ENCODE measurements at regions not wholly inside any gene's neighbourhood (a gene's known extent, or its start where the extent isn't known, plus 50 kb on each side); places are given as distances from the start of the nearest gene placed in this dataset.

- no peak for DNase-seq
These were observed 457.9 kb upstream of the CCL2 start for GRCh38 chr17:33797181-33797580.

- DNase-seq = no peak
These were observed 456.8 kb upstream of the CCL2 start for GRCh38 chr17:33798308-33798707.

GRCh38 chr17:33802349-33803198, 452.5 kb upstream of the CCL2 start:
- no peak for DNase-seq

GRCh38 chr17:33803199-33803685, 451.8 kb upstream of the CCL2 start:
- no peak for DNase-seq

DNA sequence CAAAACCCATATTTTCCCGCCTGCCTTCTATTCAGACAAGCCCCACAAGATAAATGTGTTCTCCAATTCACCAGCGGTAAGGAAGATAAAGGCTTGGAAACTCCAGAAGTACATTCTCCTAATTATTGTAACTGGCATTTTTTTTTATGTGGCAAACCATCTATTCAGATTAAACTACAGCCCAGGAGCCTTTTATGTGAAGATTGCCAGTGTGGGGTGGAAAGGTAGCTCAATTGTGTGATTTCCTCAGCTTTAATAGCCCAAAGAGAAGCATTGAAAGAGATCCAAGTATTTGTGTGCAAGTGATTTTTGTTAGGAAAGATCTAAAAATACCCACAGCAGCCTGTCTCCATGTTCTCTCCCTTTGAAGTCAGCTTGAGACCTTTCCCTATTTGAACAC, 451.4 kb upstream of the CCL2 start:
- DNase-seq = no peak

- no peak for DNase-seq
These were observed 450.7 kb upstream of the CCL2 start for GRCh38 chr17:33804401-33804800.

DNA sequence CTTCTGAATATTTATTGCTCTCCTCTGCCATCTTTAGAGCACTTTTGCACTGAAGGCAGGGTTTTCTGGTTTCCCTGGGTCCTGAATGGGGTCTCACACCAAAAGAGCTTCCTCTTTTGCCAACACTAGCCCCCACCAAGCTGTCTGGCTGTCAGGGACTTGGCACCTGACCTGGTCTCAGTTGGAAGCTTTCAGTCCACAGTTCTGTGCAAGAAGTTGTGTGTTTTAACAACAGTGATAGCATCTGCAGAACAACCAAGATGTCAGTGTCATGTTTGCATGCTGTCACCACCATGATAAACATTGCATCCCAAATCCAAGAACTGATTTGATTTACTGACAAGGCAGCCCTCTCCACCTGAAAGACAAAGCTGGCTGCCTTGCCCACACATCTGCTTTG, 448.5 kb upstream of the CCL2 start:
- DNase-seq = no peak

GRCh38 chr17:33809748-33810147, 445.3 kb upstream of the CCL2 start:
- DNase-seq = no peak

GRCh38 chr17:33811004-33811760, 443.9 kb upstream of the CCL2 start:
- no peak for DNase-seq

- DNase-seq = no peak
These were observed 443.0 kb upstream of the CCL2 start for GRCh38 chr17:33811984-33812577.

GRCh38 chr17:33814852-33815251, 440.2 kb upstream of the CCL2 start:
- no peak for DNase-seq

DNA sequence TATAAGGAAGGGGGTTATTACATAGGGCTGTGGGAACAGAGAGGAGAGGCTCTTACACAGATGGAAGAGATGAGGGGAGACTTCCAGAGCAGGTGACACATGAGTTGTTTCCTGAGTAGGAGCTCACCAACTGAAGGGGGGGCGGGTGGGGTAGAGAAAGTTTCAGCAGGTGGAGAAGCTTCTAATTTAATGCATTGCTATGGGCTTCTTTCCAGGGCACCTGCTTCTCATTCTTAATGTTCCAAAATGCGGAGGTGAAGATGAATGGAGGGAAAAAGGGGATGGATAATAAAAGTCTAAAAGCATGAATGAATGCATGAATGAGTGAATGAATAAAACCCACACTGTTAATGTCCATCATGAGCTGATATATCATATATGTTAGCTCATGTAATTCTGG, 439.0 kb upstream of the CCL2 start:
- DNase-seq = no peak

DNA sequence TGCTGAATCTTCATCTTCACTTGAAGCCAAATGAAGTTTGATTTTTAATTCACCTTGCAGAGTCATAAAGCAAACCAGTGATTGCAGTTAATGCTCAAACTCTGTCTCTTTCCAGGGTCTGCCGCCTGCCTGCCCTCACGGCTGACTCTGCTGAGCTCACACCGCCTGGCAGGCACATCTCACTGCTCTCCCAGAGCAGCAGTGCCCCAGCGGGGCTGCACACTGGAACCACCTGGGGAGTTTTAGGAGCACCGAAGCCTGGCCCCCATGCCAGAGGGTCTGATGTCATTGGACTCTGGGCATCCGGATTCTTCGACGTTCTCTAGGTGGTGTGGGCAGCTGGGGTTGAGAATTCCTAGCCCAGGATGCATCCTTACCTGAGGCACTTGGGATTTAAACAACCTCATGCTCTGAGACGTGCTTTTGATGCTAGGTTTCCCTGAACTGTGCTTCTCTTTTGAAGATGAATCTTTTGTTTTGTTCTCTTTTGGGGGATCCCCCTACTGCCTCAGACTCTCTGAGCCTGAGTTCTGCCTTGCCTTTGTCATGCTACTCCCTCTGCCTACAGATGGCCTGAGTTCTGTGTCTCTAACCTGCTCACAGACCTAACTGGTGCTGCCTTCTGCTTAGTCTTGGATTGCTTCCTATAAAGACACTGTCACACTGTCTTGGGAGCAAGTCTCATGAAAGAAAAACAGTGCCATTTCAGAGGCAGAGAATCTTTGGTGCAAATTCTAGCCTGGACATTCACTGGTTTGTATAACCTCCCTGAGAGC, 438.1 kb upstream of the CCL2 start:
- DNase-seq = no peak

- no peak for DNase-seq
These were observed 435.5 kb upstream of the CCL2 start for GRCh38 chr17:33819539-33819938.

GRCh38 chr17:33832262-33832661, 422.8 kb upstream of the CCL2 start:
- DNase-seq = no peak

DNA sequence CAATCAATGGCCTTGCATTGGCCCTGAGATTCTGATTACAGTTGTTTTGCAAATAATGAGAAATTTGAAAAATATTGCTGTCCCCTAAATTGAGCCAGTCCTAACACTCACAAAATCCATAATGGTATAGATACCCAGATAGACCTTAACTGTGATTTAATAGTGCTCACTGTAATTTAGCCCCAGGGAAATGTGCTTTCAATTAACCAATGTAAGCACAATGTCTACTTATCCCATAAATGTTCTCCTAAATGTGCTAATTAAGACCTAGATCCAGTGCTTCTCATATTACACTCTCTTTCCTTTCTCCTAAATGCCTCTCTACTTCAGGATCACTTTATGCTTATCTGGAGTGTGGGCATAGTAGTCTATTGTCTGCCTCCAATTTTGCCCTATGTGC, 417.8 kb upstream of the CCL2 start:
- no peak for DNase-seq

DNA sequence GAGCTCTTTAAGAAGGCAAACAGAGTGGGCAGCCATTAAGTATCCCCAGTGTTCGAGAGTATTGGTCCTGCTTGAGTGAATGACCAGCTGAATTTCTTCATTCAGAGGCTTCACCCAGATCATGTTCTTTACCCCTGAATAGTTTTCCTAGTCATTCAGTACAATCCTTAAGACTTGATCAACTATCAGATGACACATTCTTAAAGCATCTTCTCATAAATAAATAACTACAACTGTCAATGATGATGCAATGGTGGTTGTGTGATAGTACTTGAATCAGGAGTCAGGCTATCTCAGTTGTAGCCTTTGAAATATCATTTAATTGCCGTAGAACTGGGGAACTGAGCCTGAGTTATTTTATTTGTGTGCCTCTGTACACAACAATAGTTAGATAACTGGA, 416.8 kb upstream of the CCL2 start:
- DNase-seq = no peak

GRCh38 chr17:33847900-33848299, 407.2 kb upstream of the CCL2 start:
- DNase-seq = no peak

DNA sequence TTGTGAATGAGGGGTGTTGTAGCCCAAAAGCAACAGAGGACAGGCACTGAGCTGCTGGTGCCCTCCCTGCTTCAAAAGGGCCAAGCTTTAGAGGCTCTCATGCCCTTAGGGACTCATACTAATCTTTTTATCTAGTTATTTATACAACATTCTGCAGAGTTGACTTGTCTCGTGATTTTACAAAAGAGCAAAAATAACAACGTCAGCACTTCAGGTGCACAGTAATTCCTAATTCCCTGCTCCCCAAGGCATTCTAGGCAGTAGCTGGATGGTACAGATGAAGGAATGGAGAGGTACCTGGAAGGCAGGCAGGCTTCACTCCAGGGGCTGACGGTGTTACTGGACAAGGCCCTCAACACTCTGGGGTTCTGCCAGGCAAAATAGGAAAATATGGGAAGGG, 406.7 kb upstream of the CCL2 start:
- no peak for DNase-seq

- no peak for DNase-seq
These were observed 400.5 kb upstream of the CCL2 start for GRCh38 chr17:33854596-33854995.

GRCh38 chr17:33858121-33858520, 397.0 kb upstream of the CCL2 start:
- no peak for DNase-seq

- DNase-seq = no peak
These were observed 396.4 kb upstream of the CCL2 start for GRCh38 chr17:33858682-33859081.

Data from bone marrow (tissue), 2 donors.